ENCODE measurements at regions not wholly inside any gene's neighbourhood (a gene's known extent, or its start where the extent isn't known, plus 50 kb on each side); places are given as distances from the start of the nearest gene placed in this dataset.

DNA sequence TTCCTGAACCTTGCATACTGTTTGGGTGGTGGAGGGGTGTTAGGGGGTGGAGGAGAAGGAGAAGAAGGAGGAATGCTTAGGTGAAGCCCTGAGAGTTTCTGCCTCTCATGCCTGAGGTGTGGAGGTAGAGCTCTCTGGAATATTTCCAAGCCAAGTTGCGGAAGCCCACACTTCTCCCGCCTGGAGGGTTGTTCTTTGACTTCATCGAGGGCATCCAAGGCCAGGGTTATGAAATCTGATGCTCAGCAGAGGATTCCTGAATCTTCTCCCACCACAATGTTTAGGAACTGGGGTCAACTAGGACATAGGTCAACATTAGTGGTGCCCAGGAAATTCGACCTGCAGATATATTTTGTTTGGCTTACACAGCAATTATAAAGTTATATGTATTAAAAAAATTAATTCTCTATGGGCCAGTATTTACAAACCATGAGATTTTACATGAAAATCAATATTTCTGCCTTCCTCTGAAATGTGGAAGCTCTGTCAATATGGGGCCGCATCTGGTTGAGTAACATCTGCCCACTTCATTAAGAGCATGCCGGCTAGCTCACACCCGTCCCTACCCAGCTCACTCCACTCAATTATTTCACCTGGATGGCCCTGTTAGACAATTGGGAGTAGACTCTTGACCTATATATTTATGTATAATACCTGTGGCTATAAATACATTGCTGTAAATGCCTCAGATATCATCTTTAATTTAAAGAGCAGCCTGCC is 257.1 kb upstream of the ZFP64 start:
- Histone ChIP-seq H3K27ac (ENCODE audit: low read depth in 1 of 2, low read length in 2 of 2) (no peak overlapping the region), H2AFZ (ENCODE audit: insufficient read depth, low read depth, low read length, poor library complexity, severe bottlenecking) (no peak overlapping the region)
- H3K27ac Mint-ChIP-seq: no peak overlapping the region

DNA sequence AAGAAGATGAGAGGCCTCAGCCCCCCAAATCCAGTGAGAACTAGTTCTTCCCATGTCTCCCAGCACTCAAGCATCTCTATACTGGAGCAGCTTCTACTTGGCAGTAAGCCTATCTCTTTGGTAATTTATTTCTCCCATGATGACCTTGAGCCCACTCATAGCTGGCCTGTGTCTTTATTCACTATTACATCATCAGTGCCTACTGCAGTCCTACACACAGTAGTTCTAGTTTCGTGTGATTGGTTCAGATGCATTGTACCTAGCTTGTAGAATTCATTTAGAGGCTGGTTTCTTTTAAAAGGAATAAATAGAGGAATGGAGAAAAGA is 255.6 kb upstream of the ZFP64 start:
- WGBS (ENCODE audit: insufficient coverage): no CpG with 5 or more reads among the region's 1 CpG
- Histone ChIP-seq H3K4me3 (replicated peaks in 1 of 3; ENCODE audit: low read depth in 2 of 3, low read length in 3 of 3) (no peak overlapping the region), H3K79me2 (ENCODE audit: insufficient read depth, low read length) (no peaks in the 10 kb centered on the region), H3K4me2 (replicated peaks; ENCODE audit: extremely low read depth, low read length, poor library complexity, severe bottlenecking) (no peak overlapping the region), H4K20me1 (ENCODE audit: insufficient read depth, low read length) (no peaks in the 10 kb centered on the region), H3K27ac (ENCODE audit: low read depth in 1 of 2, low read length in 2 of 2) (no peak overlapping the region), H2AFZ (ENCODE audit: insufficient read depth, low read depth, low read length, poor library complexity, severe bottlenecking) (no peak overlapping the region), H3K9ac (ENCODE audit: insufficient read depth, low read length, poor library complexity, severe bottlenecking) (no peak overlapping the region), H3K9me3 (replicated peaks in 1 of 2; ENCODE audit: control insufficient read depth in 1 of 2, insufficient read depth in 1 of 2, low read length in 2 of 2) (no peaks in the 10 kb centered on the region), H3K36me3 (replicated peaks in 1 of 2; ENCODE audit: control insufficient read depth in 1 of 2, insufficient read depth in 2 of 2, low read length in 2 of 2) (no peaks in the 10 kb centered on the region), H3K27me3 (ENCODE audit: control insufficient read depth in 2 of 2, insufficient read depth in 2 of 2, low read length in 2 of 2) (peaks cover 0 to 2% of the 10 kb centered on the region in 2 donors), H3K4me1 (ENCODE audit: control insufficient read depth in 1 of 2, insufficient read depth in 2 of 2, low read length in 2 of 2) (no peaks in the 10 kb centered on the region)
- Mint-ChIP-seq H3K27ac (no peak overlapping the region), H3K4me3 (no peak overlapping the region), H3K9me3 (peaks cover 0 to 1% (median 0%) of the 10 kb centered on the region in 7 donors), H3K36me3 (no peaks in the 10 kb centered on the region), H3K27me3 (ENCODE audit: low read depth in 3 of 3) (peaks cover 0 to 4% (median under 1%) of the 10 kb centered on the region in 3 donors), H3K4me1 (peaks cover 2% of the 10 kb centered on the region)
- DNase-seq: no peak
- TF ChIP-seq, protein P1, sequence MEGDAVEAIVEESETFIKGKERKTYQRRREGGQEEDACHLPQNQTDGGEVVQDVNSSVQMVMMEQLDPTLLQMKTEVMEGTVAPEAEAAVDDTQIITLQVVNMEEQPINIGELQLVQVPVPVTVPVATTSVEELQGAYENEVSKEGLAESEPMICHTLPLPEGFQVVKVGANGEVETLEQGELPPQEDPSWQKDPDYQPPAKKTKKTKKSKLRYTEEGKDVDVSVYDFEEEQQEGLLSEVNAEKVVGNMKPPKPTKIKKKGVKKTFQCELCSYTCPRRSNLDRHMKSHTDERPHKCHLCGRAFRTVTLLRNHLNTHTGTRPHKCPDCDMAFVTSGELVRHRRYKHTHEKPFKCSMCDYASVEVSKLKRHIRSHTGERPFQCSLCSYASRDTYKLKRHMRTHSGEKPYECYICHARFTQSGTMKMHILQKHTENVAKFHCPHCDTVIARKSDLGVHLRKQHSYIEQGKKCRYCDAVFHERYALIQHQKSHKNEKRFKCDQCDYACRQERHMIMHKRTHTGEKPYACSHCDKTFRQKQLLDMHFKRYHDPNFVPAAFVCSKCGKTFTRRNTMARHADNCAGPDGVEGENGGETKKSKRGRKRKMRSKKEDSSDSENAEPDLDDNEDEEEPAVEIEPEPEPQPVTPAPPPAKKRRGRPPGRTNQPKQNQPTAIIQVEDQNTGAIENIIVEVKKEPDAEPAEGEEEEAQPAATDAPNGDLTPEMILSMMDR (IDR thresholded peaks at IDR 0.05): no peak
- intact Hi-C loops (cut with micrococcal nuclease): no loop called here

More for the DNA sequence above, 257.1 kb upstream of the ZFP64 start:
- Mint-ChIP-seq H3K9me3 (peaks cover 0 to 1% (median 0%) of the 10 kb centered on the region in 7 donors), H3K4me3 (no peak overlapping the region), H3K36me3 (no peaks in the 10 kb centered on the region), H3K4me1 (peaks cover 2% of the 10 kb centered on the region), H3K27me3 (ENCODE audit: low read depth in 3 of 3) (peaks cover 0 to 3% (median 1%) of the 10 kb centered on the region in 3 donors)
- TF ChIP-seq, protein P1 (IDR thresholded peaks at IDR 0.05): no peak
- intact Hi-C loops (cut with micrococcal nuclease): no loop called here
- H3K4me1 ChIP-seq (ENCODE audit: control insufficient read depth in 1 of 2, insufficient read depth in 2 of 2, low read length in 2 of 2): no peaks in the 10 kb centered on the region
- H3K4me3 ChIP-seq (replicated peaks in 1 of 3; ENCODE audit: low read depth in 2 of 3, low read length in 3 of 3): no peak overlapping the region
- WGBS (ENCODE audit: insufficient coverage): 86% methylated on average over 1 of the region's 7 CpGs
- H3K9me3 ChIP-seq (replicated peaks in 1 of 2; ENCODE audit: control insufficient read depth in 1 of 2, insufficient read depth in 1 of 2, low read length in 2 of 2): no peaks in the 10 kb centered on the region
- no peak overlapping the region for H3K4me2 ChIP-seq (replicated peaks; ENCODE audit: extremely low read depth, low read length, poor library complexity, severe bottlenecking)
- DNase-seq: no peak
- H3K9ac ChIP-seq (ENCODE audit: insufficient read depth, low read length, poor library complexity, severe bottlenecking): no peak overlapping the region
- H3K27me3 ChIP-seq (ENCODE audit: control insufficient read depth in 2 of 2, insufficient read depth in 2 of 2, low read length in 2 of 2): no peaks in the 10 kb centered on the region
- H3K36me3 ChIP-seq (replicated peaks in 1 of 2; ENCODE audit: control insufficient read depth in 1 of 2, insufficient read depth in 2 of 2, low read length in 2 of 2): no peaks in the 10 kb centered on the region
- H4K20me1 ChIP-seq (ENCODE audit: insufficient read depth, low read length): no peaks in the 10 kb centered on the region
- H3K79me2 ChIP-seq (ENCODE audit: insufficient read depth, low read length): no peaks in the 10 kb centered on the region

All from CD14-positive monocyte (primary cell).